Ishikawa (cell line): ENCODE measurements at regions not wholly inside any gene's neighbourhood (a gene's known extent, or its start where the extent isn't known, plus 50 kb on each side); places are given as distances from the start of the nearest gene placed in this dataset.

ENCODE experiments used
- CEBPB ChIP-seq: IDR thresholded peaks from 2 replicates; pipeline ENCODE4 v1.6.1; 2012
- CREB1 ChIP-seq: IDR thresholded peaks from 2 replicates; pipeline ENCODE4 v1.6.1; 2012; ENCODE audit warnings: low read depth
- EGR1 ChIP-seq: IDR thresholded peaks from 2 replicates; pipeline ENCODE4 v1.6.1; 2012
- EP300 ChIP-seq: IDR thresholded peaks from 2 replicates; pipeline ENCODE4 v1.6.1; 2012; ENCODE audit warnings: borderline replicate concordance
- FOXM1 ChIP-seq: IDR thresholded peaks from 2 replicates; pipeline ENCODE4 v1.6.1; 2012; ENCODE audit warnings: low read depth, borderline replicate concordance
- NFIC ChIP-seq: IDR thresholded peaks from 2 replicates; pipeline ENCODE4 v1.6.1; 2012
- RAD21 ChIP-seq: IDR thresholded peaks from 2 replicates; pipeline ENCODE4 v1.6.1; 2012; ENCODE audit warnings: low read depth
- REST ChIP-seq: IDR thresholded peaks from 2 replicates; pipeline ENCODE4 v1.6.1; 2012; ENCODE audit warnings: low read depth, mild to moderate bottlenecking
- TAF1 ChIP-seq: IDR thresholded peaks from 2 replicates; pipeline ENCODE4 v1.6.1; 2012; ENCODE audit warnings: low read depth, mild to moderate bottlenecking
- TCF12 ChIP-seq: IDR thresholded peaks from 2 replicates; pipeline ENCODE4 v1.6.1; 2012; ENCODE audit warnings: low read depth
- TEAD4 ChIP-seq: IDR thresholded peaks from 2 replicates; pipeline ENCODE4 v1.6.1; 2012
- YY1 ChIP-seq: IDR thresholded peaks from 2 replicates; pipeline ENCODE4 v1.6.1; 2012; ENCODE audit warnings: low read depth
- ZBTB7A ChIP-seq: IDR thresholded peaks from 2 replicates; pipeline ENCODE4 v1.6.1; 2012; ENCODE audit warnings: low read depth
- TF ChIP-seq, protein P1 (sequence below): IDR thresholded peaks from 2 replicates; pipeline ENCODE4 v1.6.1; 2012
- TF ChIP-seq, protein P2 (sequence below): IDR thresholded peaks from 2 replicates; pipeline ENCODE4 v1.6.1; 2012

GRCh38 chr3:5630406-5630805 lies 442.9 kb downstream of the EDEM1 start:
- TF ChIP-seq CREB1 (no peak), YY1 (no peak), EP300 (no peak), TCF12 (no peak), ZBTB7A (no peak), EGR1 (no peak), TEAD4 (no peak), NFIC (no peak), TAF1 (no peak), REST (no peak), FOXM1 (no peak)
- TF ChIP-seq, protein P1, sequence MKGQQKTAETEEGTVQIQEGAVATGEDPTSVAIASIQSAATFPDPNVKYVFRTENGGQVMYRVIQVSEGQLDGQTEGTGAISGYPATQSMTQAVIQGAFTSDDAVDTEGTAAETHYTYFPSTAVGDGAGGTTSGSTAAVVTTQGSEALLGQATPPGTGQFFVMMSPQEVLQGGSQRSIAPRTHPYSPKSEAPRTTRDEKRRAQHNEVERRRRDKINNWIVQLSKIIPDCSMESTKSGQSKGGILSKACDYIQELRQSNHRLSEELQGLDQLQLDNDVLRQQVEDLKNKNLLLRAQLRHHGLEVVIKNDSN: no peak
- TF ChIP-seq, protein P2, sequence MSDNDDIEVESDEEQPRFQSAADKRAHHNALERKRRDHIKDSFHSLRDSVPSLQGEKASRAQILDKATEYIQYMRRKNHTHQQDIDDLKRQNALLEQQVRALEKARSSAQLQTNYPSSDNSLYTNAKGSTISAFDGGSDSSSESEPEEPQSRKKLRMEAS: no peak

- TF ChIP-seq EP300 (no peak), CEBPB (no peak), EGR1 (no peak), TAF1 (no peak), NFIC (no peak), TCF12 (no peak)
Observed at GRCh38 chr3:5633960-5634359, 446.5 kb downstream of the EDEM1 start.

GRCh38 chr3:5634411-5634810 lies 446.9 kb downstream of the EDEM1 start:
- TF ChIP-seq, protein P2: no peak
- no peak for TF ChIP-seq EGR1
- no peak for TF ChIP-seq ZBTB7A
- TF ChIP-seq RAD21: no peak
- no peak for TF ChIP-seq REST
- TF ChIP-seq CEBPB: no peak
- TF ChIP-seq YY1: no peak
- TF ChIP-seq CREB1: no peak
- no peak for TF ChIP-seq FOXM1
- no peak for TF ChIP-seq NFIC
- TF ChIP-seq EP300: no peak

GRCh38 chr3:5635746-5636145 lies 448.2 kb downstream of the EDEM1 start:
- TF ChIP-seq TEAD4: no peak
- TF ChIP-seq TCF12: no peak
- no peak for TF ChIP-seq EGR1
- TF ChIP-seq CEBPB: no peak
- TF ChIP-seq TAF1: no peak
- TF ChIP-seq FOXM1: no peak
- TF ChIP-seq NFIC: no peak
- TF ChIP-seq, protein P2: no peak
- TF ChIP-seq CREB1: no peak
- no peak for TF ChIP-seq RAD21
- TF ChIP-seq, protein P1: no peak
- TF ChIP-seq YY1: no peak
- no peak for TF ChIP-seq ZBTB7A
- TF ChIP-seq EP300: no peak

DNA sequence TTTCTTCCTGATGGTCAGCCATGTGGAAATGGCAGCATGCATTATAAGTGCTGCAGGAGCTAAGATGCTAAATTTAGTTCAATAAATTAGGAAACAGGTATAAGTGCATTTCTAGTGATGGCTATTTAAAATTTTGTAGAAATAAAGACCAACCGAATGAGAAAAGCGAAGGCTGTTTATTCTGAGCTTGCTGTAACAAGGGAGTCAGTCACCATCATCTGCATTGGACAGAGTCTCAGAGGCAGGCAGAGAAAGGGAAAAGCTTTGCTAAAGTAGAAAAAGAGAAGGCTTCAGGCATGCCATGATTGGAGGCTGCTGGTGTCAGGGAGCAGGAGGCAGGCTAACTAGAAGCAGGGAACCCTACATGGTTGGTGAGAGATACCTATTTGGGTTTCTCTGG lies 451.0 kb downstream of the EDEM1 start:
- TF ChIP-seq NFIC (no peak), TAF1 (no peak), YY1 (no peak), ZBTB7A (no peak), EP300 (no peak), RAD21 (no peak), CREB1 (no peak), TEAD4 (no peak), REST (no peak), TCF12 (no peak), CEBPB (no peak), FOXM1 (no peak), EGR1 (no peak)
- TF ChIP-seq, protein P2: no peak
- TF ChIP-seq, protein P1: no peak
